Calu3 (cell line): ENCODE measurements at regions not wholly inside any gene's neighbourhood (a gene's known extent, or its start where the extent isn't known, plus 50 kb on each side); places are given as distances from the start of the nearest gene placed in this dataset.

Experiments
- BruUV-seq: library from RNA; stranded (reverse); fragments of 400-500 nt; replicated peaks from 2 replicates; lab custom pipeline; 2021; lab: Mats Ljungman, UMichigan
- CTCF ChIA-PET: fragments of 300-600 bp; sonication (Branson Sonifier 250); formaldehyde crosslinking; loops from one replicate; lab custom pipeline; 2022; ENCODE audit warnings: antibody characterized with exemption; lab: Charles Lee
- DNase-seq: peaks from one replicate; pipeline ENCODE4 v3.0.0; 2022
- H3K27ac Mint-ChIP-seq: one replicate; pipeline ENCODE4 v1.8.0; 2022; ENCODE audit warnings: mixed read lengths; ENCODE audit not compliant: unreplicated experiment
- H3K27me3 Mint-ChIP-seq: one replicate; pipeline ENCODE4 v1.8.0; 2022; ENCODE audit warnings: mixed read lengths; ENCODE audit not compliant: unreplicated experiment
- H3K36me3 Mint-ChIP-seq: one replicate; pipeline ENCODE4 v1.8.0; 2022; ENCODE audit warnings: mild to moderate bottlenecking, moderate library complexity, mixed read lengths; ENCODE audit not compliant: insufficient read depth, unreplicated experiment
- H3K4me1 Mint-ChIP-seq: one replicate; pipeline ENCODE4 v1.8.0; 2022; ENCODE audit warnings: mild to moderate bottlenecking, low read depth, mixed read lengths; ENCODE audit not compliant: unreplicated experiment
- H3K4me3 Mint-ChIP-seq: one replicate; pipeline ENCODE4 v1.8.0; 2022; ENCODE audit warnings: mild to moderate bottlenecking, low read depth, moderate library complexity, mixed read lengths; ENCODE audit not compliant: unreplicated experiment
- H3K9me3 Mint-ChIP-seq: one replicate; pipeline ENCODE4 v1.8.0; 2022; ENCODE audit warnings: low read depth, mixed read lengths; ENCODE audit not compliant: unreplicated experiment
- CTCF ChIP-seq: fragments of 200-600 bp; IDR thresholded peaks from one replicate; pipeline ENCODE4 v1.8.0; 2022; ENCODE audit warnings: antibody characterized with exemption; ENCODE audit not compliant: unreplicated experiment
- intact Hi-C: fragments of 100-400 bp; cut with micrococcal nuclease; formaldehyde crosslinking; loops from one replicate; pipeline ENCODE4 v1.10.0; 2022; ENCODE audit not compliant: unreplicated experiment

GRCh38 chr20:7500231-7500663 lies 440.0 kb downstream of the HAO1 start:
- Mint-ChIP-seq H3K27ac (no peak overlapping the region), H3K36me3 (no peaks in the 10 kb centered on the region), H3K27me3 (no peaks in the 10 kb centered on the region), H3K4me1 (peaks cover 11% of the 10 kb centered on the region), H3K4me3 (no peak overlapping the region), H3K9me3 (no peaks in the 10 kb centered on the region)
- CTCF ChIA-PET, result no interaction called here
- no peak for TF ChIP-seq CTCF
- intact Hi-C loops, result no loop called here
- BruUV-seq, result no TSS peak
- DNase-seq, result no peak

GRCh38 chr20:7503501-7503900 lies 436.8 kb downstream of the HAO1 start:
- no peaks in the 10 kb centered on the region for H3K36me3 Mint-ChIP-seq
- CTCF ChIA-PET, result no interaction called here
- H3K9me3 Mint-ChIP-seq, result no peaks in the 10 kb centered on the region
- intact Hi-C loops, result no loop called here
- no TSS peak for BruUV-seq
- peak; percentile 13 for DNase-seq
- no peak overlapping the region for H3K27ac Mint-ChIP-seq
- peaks cover 11% of the 10 kb centered on the region for H3K4me1 Mint-ChIP-seq
- H3K4me3 Mint-ChIP-seq, result no peak overlapping the region
- no peak for TF ChIP-seq CTCF
- no peaks in the 10 kb centered on the region for H3K27me3 Mint-ChIP-seq

GRCh38 chr20:7505152-7505834 lies 435.0 kb downstream of the HAO1 start:
- Mint-ChIP-seq H3K9me3 (no peaks in the 10 kb centered on the region), H3K27me3 (no peaks in the 10 kb centered on the region), H3K4me3 (no peak overlapping the region), H3K36me3 (no peaks in the 10 kb centered on the region), H3K4me1 (peaks cover 11% of the 10 kb centered on the region), H3K27ac (no peak overlapping the region)
- BruUV-seq, result no TSS peak
- intact Hi-C loops, result no loop called here
- TF ChIP-seq CTCF, result no peak
- CTCF ChIA-PET, result no interaction called here
- DNase-seq, result no peak

- CTCF ChIA-PET, result no interaction called here
- Mint-ChIP-seq H3K4me3 (no peak overlapping the region), H3K27ac (no peak overlapping the region), H3K9me3 (no peaks in the 10 kb centered on the region), H3K27me3 (no peaks in the 10 kb centered on the region), H3K36me3 (no peaks in the 10 kb centered on the region), H3K4me1 (peaks cover 11% of the 10 kb centered on the region)
- BruUV-seq, result no TSS peak
- DNase-seq, result no peak
- intact Hi-C loops, result no loop called here
- TF ChIP-seq CTCF, result no peak
Measured at GRCh38 chr20:7505835-7506221, 434.4 kb downstream of the HAO1 start.
